Midbrain (tissue), 1 donor: ENCODE measurements at regions not wholly inside any gene's neighbourhood (a gene's known extent, or its start where the extent isn't known, plus 50 kb on each side); places are given as distances from the start of the nearest gene placed in this dataset.
"Not testable (repeated sequence)": the region's sequence is repeated elsewhere in the genome, so short reads cannot be mapped to it uniquely, and the experiment has no call there.

Experiments
- DNase-seq: peaks from one replicate; lab custom pipeline; 2025; lab: John Stamatoyannopoulos, UW

DNA sequence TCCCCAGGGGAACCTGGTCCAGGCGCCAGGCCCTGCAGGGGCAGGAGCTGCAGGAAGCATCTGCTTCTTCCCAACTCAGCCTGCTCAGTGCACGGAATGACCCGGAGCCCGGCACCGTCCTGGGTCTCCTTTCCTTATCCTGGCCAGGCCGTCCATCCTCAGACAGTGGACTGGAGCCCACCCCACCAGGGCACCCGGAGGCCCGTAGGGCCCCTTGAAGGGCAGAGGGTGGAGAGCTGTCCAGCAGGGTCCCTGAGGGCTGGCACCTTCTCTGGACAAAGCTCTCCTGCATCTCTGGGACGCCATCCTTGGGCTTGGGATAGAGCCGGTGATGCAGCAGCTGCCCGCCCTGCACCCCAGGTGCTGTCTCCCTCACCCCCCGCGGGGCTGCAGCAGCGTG lies 207.9 kb downstream of the TMEM121 start:
- not testable (repeated sequence) for DNase-seq

- not testable (repeated sequence) for DNase-seq
Observed at GRCh38 chr14:105736331-105736730, 209.9 kb downstream of the TMEM121 start.

DNA sequence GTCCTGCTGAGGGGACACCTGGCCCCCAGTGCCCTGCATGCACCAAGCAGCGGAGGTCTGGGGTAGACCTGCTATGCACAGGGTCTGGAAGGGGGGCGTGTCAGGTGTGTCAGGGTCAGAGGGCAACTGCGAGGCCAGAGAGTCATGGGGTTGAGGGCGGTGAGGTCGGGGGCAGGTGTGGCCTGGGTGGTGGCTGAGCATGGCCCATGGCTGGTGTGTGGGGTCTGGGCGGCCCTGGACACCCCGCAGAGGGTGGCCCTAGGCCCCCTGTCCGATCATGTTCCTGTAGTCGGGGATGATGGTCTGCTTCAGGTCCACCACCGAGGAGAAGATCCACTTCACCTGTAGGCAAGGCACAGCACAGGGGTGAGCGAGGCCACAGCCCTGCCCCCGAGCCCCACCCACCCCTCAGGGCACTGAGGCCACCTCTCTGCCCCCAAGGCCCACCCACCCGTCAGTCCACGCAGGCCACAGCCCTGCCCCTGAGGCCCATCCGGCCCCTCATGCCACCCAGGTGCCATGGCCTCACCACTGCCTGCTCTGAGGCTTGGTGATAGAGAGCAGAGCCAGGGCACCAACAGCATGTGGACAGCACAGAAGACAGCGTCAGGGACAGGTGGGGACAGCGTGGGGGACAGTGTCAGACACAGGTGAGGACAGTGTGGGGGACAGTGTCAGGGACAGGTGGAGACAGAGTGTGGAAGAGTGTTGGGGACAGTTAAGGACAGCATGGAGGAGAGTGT lies 211.3 kb downstream of the TMEM121 start:
- DNase-seq, result no peak

DNA sequence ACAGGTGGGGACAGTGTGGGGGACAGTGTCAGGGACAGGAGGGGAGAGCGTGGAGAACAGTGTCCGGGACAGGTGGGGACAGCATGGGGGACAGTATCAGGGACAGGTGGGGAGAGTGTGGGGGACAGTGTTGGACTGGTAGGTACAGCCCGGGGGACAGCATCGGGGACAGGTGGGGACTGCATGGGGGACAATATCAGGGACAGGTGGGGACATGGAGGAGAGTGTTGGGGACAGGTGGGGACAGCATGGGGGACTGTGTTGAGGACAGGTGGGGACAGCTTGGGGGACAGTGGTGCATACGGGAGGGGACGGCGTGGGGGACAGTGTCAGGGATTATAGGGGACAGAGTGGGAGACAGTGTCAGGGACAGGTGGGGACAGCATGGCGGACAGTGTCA lies 212.3 kb downstream of the TMEM121 start:
- no peak for DNase-seq

GRCh38 chr14:105739331-105740102 lies 213.1 kb downstream of the TMEM121 start:
- no peak for DNase-seq

DNA sequence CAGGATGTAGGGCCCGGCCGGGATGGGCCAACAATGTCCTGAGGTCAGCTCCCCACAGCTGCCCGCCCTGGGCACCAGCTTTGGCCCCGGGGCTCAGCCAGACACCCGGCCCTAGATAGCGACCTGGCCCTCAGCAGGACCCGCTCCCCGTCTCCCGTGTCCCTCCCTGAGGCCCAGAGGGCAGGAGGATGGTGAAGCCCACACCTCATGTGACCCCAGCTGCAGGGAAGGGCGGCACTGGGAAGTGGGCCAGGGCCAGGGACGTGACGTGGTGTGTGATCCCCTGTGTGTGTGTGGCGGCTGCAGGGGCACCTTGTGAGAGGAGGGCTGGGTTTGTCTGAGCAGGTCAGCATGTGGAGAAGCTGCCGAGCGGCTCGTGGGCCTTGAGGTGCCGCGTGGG lies 213.9 kb downstream of the TMEM121 start:
- DNase-seq, result not testable (repeated sequence)

GRCh38 chr14:105740961-105741360 lies 214.6 kb downstream of the TMEM121 start:
- not testable (repeated sequence) for DNase-seq

GRCh38 chr14:105741707-105742530 lies 215.5 kb downstream of the TMEM121 start:
- DNase-seq, result not testable (repeated sequence)

GRCh38 chr14:105742531-105742848 lies 216.1 kb downstream of the TMEM121 start:
- no peak for DNase-seq

DNA sequence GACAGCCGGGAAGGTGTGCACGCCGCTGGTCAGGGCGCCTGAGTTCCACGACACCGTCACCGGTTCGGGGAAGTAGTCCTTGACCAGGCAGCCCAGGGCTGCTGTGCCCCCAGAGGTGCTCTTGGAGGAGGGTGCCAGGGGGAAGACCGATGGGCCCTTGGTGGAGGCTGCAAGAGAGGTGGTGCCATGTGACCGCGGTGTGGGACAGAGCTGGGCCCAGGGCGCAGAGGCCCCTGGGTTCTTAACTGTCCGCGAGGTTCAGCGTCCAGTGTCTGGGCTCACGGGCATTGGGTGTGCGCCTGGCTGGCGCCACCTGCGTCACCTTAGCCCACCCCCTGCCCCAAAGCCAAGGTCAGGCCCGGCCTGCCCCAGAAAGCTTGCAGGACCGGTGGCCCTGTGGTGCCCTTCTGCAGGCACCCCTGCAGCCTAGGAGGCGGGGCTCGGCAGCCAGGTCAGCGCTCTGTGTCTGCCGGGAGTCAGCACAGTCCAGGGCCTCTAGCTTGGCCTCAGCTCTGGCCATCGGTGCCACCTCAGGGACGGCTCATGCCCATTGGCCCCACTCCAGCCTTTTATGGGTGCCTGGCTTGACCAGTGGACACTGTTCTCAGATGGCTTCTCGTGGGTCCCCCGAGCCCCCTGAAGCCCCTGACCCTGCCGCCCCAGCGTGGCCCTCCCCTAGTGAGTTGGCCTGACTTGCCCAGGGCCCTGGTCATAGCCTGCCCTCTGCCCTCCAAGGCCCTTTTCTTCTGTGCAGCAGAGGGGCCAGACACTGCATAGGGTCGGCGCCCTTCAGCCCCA lies 216.7 kb downstream of the TMEM121 start:
- not testable (repeated sequence) for DNase-seq

DNA sequence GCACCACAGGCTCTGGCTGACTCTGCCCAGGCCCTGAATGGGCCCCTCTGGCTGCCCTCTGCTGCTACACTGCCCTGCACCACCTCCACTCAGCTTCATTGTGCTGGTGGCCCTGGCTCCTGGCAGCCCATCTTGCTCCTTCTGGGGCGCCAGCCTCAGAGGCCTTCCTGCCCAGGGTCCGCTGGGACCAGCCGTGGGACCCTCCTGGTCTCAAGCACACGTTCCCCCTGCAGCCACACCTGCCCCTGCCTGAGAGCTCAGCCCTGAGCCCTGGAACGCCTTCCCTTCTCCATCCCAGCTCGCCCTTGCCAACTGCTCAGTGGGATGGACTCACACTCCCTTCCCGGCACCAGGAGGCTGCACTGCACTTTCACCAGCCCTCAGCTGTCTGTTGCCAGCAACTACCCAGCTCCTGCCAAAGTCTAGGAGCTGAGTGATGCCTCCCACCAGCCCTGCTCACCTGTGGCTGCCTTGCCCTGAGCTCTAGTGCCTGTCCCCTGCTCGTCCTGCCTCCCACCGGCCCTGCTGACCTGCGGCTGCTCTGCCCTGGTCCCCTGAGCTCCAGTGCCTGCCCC lies 217.9 kb downstream of the TMEM121 start:
- DNase-seq, result not testable (repeated sequence)

- no peak for DNase-seq
Observed at GRCh38 chr14:105745433-105746123, 219.2 kb downstream of the TMEM121 start.

DNA sequence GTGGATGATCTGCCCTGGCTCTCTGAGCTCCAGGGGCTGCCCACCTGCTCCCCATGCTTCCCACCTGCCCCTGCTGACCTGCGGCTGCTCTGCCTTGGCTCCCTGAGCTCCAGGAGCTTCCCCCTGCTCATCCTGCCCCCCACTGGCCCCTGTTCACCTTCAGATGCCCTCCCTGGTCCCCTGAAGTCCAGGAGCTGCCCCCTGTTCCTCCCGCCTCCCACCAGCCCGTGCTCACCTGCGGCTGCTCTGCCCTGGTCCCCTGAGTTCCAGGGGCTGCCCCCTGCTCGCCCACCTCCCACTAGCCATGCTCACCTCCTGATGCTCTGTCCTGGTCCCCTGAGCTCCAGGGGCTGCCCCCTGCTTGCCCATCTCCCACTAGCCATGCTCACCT lies 219.7 kb downstream of the TMEM121 start:
- DNase-seq, result no peak

GRCh38 chr14:105746800-105747502 lies 220.6 kb downstream of the TMEM121 start:
- DNase-seq, result not testable (repeated sequence)

- not testable (repeated sequence) for DNase-seq
Observed at GRCh38 chr14:105747503-105748203, 221.3 kb downstream of the TMEM121 start.

DNA sequence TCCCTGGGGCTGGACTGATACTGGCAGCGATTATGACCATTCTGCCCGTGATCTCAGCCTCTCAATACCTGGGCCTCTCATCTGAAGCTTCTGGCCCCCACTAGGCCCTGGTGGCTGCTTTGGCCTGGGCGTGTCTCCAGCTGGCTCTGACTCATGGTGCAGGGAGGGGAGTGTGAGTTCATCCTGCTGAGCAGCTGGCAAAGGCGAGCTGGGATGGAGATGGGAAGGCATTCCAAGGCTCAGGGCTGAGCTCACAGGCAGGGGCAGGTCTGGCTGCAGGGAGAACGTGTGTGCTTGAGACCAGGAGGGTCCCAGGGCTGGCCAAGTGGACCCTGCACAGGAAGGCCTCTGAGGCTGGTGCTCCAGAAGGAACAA lies 221.8 kb downstream of the TMEM121 start:
- no peak for DNase-seq

- not testable (repeated sequence) for DNase-seq
Observed at GRCh38 chr14:105748710-105749109, 222.3 kb downstream of the TMEM121 start.

GRCh38 chr14:105749870-105750541 lies 223.6 kb downstream of the TMEM121 start:
- not testable (repeated sequence) for DNase-seq

DNA sequence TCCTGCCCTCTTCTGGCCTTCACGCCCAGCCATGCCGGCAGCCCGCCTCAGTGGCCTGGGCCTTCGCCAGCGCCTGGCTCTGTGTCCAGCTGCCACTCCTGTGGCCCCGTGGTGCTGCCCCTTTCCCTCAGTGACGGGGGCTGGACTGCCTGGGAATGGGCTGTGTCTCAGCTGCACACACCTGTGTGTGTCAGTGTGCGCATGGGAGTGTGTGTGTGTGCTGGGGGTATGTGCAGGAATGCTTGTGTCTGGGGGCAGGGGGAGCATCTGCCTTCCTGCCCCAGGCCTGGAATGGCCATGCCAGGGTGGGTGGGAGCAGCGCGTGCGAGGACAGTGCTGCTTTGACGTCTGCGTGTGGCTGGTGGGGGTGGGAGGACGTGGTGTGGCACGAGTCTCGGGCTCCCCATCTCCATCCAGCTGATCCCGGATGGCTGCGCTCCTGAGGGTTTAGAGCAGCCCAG lies 224.9 kb downstream of the TMEM121 start:
- not testable (repeated sequence) for DNase-seq
